ENCODE measurements at regions not wholly inside any gene's neighbourhood (a gene's known extent, or its start where the extent isn't known, plus 50 kb on each side); places are given as distances from the start of the nearest gene placed in this dataset.

DNA sequence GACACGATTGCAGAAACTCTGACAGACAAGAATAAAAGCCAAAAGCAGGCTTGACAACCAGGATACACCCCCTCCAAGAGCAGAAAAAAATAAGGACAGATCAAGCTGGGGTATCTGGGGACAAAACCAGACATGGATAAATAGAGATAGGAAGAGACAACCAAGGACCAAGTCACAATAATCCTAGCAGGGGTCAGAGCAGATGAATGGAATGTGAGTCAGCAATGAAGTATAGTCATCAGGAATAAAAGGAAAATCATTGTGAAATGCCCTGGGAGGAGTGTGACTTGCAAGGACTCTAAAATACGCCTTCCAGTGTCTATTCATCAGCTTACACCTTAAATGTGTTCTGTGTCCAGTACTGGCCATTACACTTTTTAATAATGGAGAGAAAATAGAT, 206.8 kb downstream of the CAAP1 start:
- TF ChIP-seq, protein P1, sequence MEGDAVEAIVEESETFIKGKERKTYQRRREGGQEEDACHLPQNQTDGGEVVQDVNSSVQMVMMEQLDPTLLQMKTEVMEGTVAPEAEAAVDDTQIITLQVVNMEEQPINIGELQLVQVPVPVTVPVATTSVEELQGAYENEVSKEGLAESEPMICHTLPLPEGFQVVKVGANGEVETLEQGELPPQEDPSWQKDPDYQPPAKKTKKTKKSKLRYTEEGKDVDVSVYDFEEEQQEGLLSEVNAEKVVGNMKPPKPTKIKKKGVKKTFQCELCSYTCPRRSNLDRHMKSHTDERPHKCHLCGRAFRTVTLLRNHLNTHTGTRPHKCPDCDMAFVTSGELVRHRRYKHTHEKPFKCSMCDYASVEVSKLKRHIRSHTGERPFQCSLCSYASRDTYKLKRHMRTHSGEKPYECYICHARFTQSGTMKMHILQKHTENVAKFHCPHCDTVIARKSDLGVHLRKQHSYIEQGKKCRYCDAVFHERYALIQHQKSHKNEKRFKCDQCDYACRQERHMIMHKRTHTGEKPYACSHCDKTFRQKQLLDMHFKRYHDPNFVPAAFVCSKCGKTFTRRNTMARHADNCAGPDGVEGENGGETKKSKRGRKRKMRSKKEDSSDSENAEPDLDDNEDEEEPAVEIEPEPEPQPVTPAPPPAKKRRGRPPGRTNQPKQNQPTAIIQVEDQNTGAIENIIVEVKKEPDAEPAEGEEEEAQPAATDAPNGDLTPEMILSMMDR (IDR thresholded peaks at IDR 0.05): no peak
- TF ChIP-seq POLR2A (IDR thresholded peaks at IDR 0.05): no peak
